ENCODE measurements at regions not wholly inside any gene's neighbourhood (a gene's known extent, or its start where the extent isn't known, plus 50 kb on each side); places are given as distances from the start of the nearest gene placed in this dataset.
"Not testable (repeated sequence)": the region's sequence is repeated elsewhere in the genome, so short reads cannot be mapped to it uniquely, and the experiment has no call there.

DNA sequence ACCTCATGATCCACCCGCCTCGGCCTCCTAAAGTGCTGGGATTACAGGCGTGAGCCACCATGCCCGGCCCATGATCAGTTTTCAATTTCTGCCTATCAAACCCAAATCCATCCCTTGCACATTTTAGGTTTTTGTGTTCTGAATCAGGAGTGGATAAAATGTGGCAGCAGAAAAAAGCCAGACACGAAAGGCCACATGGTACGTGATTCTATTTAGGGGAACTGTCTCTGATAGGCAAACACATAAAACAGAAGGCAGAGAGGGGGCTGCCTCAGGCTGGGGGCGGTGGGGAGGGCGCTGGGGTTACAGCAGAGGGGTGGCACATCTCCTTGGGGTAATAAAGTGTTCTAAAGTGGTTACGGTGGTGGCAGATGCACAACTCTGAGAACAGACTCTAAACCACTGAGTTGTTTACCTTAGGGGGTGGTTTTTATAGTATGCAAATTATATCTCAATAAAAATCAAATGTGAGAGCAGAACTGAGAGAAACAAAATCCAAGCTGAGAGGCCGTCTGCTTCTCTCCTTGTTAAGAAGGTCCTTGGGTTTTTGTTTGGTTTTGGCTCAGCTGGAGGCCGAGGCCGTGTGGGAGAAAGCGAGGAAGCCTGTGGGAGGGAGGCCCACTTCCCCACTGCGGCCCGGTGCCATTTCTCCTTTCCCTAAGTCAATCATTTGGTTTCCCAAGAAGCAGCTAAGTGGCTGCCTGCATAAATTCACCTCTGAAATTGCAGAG lies 78.0 kb downstream of the SOWAHC start:
- DNase-seq: no peak

DNA sequence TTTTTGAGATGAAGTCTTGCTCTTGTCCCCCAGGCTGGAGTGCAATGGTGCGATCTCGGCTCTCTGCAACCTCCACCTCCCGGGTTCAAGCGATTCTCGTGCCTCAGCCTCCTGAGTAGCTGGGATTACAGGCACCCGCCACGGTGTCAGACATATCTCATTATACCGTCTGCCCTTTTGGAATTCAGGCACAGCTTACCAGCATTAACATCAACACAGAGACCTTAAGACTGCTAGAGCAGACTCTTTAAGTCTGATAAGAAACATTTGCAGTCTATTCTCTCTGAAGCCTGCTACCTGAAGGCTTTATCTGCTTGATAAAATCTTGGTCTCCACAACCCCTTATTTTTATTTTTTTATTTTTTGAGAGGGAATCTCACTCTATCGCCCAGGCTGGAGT lies 78.7 kb downstream of the SOWAHC start:
- not testable (repeated sequence) for DNase-seq

DNA sequence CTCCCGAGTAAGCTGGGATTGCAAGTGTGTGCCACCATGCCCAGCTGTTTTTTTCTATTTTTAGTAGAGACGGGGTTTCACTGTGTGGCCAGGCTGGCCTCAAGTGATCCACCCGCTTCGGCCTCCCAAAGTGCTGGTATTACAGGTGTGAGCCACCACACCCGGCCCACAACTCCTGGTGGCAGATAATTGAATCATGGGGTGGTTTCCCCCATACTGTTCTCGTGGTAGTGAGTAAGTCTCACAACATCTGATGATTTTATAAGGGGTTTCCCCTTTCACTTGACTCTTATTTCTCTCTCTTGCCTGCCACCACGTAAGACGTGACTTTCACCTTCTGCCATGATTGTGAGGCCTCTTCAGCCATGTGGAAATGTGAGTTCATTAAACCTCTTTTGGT lies 79.1 kb downstream of the SOWAHC start:
- DNase-seq: not testable (repeated sequence)

DNA sequence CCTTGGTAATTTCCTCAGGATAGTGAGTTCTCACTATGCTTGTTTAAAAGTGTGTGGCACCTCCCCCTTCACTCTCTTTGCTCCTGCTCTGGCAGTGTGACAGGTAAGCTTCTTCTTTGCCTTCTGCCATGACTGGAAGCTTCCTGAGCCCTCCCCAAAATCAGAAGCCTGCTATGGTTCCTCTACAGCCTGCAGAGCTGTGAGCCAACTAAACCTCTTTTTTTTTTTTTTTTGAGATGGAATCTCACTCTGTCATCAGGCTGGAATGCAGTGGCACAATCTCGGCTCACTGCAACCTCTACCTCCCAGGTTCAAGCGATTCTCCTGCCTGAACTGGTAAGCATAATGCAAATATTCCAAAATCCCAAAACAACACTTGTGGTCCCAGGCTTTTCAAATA lies 80.0 kb downstream of the SOWAHC start:
- DNase-seq: no peak

DNA sequence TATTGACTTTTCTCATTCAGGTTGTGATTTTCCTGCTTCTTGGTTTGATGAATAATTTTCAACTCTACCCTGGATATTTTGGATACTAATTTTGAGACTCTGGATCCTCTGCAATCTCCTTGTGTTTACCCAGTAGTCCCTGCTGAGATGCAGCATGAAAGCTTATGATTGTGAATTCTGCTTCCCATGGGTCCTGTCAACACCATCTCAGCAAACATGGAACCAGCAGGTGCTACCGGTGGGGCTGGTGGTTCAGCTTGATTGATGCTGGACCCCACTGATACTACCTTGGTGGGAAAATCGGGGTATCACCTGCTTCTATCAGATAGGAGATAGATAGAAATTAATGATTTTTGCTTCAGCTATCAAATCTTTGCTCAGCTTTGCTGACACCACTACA lies 81.1 kb downstream of the SOWAHC start:
- DNase-seq: no peak

DNA sequence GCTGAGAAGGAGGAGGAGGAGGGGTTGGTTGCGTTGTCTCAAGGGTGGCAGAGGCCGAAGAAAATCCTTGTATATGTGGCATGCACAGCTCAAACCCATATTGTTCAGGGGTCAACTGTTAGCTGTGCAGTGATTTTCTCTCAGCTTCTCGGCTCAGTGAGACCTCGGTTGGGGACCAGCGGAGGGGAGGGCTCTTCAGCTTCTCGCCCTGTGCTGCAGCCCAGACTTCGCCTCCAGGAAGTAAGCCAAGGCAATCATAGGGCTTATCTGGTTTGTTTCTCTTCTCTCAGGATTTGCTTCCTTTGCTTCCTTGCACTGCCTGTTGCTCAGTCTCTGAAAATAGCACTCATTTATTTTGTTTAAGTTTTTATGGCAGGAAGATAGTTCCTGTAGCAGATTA lies 85.5 kb downstream of the SOWAHC start:
- DNase-seq: no peak

DNA sequence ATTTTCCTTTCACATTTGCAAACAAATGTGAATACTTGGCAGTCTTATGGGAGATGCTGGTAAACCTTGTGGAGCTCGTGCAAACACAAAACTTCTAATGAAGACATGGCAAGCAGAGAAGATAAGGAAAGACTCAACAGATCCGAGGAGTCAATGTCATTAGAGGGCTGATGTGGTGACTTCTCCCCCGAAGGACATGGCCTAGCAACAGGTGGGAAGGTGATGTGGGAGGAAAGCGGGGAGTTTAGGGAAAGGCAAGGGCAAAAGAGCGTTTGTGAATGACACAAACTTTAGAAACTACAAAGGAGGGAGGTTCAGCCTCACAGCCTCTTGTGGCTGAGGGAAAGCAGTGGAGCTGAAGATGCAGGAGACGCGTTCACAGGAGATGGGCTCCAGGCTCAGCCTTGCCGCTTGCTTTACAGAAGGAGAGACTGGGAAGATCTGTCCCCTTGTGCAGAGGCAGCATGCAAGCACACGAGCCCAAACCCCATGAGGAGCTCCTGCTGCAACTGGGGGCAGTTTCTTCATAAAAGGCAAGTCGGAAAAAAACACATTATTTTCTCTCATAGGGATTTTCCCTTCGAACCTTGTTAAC lies 86.6 kb downstream of the SOWAHC start:
- no peak for DNase-seq

DNA sequence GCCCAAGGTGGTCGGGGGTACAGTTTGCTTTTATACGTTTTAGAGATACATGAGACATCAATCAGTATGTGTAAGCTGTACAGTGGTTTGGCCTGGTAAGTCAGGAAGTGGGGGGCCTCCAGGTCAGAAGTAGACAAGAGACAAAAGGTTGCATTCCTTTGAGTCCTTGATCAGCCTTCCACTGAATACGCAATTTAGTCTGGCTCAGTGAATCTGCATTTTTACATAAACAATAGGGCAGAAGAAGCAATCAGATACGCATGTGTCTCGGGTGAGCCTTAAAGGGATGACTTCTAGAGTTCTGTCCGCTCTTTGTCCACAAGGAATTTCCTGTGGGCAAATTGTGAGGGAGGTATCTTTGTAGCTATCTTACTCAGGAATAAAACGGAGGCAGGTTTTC lies 87.2 kb downstream of the SOWAHC start:
- no peak for DNase-seq

DNA sequence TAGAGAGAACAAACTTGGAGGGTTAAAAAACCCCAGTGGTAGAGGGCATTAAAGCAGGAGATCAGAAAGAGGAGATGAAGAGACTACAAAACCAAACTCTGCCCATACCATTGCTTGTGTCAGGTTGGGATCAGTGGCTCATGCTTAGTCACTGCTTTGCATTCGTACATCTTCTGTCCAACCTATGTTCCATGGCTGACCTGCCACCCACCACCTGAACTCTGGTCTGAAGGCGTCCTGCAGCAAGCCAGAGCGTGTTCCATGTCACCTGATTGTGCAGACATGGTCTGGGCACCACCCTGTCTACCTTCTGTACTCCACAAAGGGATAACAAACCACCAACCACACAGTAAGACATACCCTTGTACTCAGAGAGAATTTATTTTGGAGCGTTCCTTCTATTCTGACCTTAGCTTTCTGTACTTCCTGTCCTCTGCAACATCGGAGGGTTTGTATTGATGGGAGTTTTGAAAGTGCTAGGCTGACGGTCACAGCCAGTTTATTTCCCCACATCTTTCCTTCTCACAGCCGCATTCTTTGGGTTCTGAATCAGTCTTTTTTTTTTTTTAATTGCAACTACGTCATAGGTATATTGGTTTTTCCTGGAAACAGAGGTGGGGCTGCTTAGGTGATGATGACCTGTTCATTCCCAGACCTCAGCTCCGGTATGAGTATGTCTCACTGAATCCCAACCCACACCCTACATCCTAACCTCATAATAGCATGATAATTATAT lies 88.3 kb downstream of the SOWAHC start:
- DNase-seq: no peak

DNA sequence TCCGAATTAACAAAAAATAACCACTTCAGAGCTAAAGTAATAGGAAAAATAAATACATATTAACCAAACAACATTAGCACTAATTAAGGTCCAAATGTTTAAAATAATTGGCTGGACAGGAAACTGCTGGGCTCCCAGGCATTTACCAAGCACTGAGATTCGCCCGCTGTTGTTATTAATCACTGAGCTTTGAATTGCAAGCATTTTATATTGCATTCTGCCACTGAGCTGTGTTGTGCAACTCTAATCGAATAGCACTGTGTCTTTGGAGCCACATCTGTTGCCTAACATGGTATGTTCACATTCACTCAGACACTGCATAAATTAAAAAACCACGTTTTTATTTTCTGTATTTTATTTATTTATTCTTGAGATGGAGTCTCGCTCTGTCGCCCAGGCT lies 88.9 kb downstream of the SOWAHC start:
- no peak for DNase-seq

DNA sequence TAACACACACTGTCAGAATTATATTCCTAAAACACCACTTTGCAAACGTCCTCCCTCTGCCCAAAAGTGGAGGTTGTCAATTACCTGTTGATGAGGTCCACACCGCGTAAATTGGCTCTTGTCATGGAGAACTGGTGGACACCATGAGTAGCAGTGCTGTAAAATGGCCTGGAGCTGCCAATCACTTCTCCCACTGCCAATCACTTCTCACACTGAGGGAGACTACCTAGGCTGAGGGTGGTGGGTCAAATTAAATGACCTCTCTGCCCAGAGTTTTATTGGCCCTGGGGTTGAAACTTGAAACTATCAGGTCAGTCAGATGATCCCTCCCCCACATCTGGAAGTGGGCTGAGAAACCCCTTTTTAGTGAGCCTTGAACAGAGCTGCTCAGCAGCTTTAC lies 89.6 kb downstream of the SOWAHC start:
- DNase-seq: no peak

DNA sequence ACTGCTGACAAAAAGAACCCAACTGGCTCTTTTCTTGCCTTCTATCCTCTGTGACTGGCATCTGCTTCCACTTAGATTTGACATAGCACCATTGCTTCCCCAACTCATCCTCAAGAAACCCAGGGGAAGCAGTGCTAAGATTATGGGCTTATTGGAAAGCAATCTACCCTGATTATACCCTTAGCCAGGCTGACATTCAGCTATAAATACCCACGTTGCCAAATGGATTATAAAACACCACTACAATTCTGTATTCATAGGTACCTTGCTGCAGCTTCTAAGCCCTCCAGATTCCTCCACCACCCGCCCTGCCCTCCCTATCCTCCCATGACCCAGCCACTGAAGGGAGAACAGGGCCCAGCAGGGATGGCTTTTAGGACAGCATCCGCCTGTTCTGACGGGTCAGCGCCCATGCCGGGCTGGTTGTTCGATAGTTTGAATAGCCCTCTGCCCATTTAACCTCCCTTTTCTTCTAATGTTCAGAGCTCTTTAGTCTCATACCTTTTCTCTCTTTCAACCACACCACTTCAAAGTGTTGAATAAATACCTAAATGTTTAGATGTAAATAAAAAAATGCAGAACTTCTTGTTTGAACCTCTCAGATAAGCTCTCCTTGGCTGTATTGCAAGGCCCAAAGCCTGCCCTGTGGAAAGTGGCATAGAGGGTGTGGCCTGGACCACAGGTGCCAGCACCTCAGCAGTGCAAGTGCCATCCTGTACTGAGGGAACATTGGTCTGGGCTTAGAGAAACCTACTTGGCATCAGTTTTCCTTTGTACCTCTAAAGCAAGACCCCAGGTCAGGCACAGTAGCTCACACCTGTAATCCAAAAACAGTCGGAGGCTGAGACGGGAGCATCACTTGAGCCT lies 86.6 kb upstream of the RGPD5 start:
- DNase-seq: no peak

DNA sequence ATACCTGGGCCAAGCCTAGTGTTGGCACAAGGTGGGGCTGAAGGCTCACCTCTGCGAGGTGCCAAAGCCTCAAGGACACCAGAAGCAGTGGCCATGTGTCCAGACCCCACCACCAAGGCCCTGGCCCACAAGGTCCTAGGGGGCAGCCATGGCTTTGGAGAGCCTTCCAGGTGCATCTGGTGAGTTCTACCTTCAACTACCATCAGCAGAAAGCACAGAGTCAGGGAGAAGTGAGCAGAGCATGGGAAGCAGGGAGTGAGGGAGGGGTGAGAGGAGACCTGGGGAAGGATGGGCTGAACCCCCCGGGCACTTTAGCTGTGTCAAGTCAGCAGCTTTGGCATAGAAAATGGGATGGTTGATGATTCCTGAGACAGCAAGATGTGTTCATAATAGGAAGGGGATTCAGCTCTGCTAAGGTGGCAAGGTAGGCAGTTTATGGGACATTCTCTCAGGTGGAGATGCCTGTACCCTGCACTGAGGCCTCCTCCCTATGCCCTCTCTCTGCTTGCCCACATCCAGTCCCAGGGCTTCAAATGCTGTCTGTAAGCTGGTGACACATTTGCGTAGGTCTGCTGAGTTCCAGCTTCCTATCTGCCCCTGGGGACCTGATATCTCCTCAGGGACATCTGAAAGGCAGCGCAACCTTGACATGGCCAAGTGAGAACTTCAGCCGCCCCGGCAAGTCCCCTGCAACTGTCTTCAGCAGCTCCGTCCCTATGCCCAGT lies 83.4 kb upstream of the RGPD5 start:
- no peak for DNase-seq

DNA sequence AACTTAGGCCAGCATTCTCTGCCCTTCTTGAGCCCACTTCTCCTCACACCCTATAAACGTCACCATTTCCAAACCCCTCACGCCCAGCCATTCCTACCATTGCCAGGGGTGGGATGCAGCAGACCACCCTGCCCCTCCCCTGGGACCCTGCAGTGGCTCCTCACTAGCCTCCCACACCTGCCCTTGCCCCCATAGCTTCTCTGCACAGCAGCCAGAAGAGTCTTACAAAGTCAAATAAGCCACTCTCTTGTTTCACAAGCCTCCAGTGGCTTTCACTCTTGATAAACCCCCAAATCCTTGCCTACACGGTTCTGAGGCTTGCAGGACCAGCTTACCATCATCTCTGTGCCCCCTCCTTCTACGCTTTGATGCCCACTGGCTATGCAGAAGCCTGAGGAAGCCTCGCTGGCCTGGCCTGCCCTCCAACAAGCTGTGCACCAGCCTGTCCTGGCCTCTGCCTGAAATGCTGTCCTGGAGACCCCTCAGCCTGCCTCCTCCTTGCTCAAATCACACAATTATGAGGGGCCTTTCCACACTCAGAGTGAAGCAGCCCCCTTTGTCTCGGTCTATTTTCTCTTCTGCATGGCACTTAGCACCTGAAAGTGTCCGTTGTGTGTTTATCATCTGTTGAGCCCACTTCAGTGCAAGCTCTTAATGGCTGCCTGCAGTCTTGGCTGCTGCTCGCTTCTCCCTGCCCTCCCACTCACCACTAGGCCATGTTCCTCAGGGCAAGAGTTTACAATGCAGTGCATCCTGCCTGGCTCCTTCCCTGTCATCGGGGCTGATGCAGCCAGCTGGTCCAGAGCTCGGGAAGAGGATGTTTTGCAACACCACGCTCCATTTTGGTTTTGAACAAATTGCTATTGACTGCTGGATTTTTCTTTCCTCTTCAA lies 82.6 kb upstream of the RGPD5 start:
- no peak for DNase-seq

DNA sequence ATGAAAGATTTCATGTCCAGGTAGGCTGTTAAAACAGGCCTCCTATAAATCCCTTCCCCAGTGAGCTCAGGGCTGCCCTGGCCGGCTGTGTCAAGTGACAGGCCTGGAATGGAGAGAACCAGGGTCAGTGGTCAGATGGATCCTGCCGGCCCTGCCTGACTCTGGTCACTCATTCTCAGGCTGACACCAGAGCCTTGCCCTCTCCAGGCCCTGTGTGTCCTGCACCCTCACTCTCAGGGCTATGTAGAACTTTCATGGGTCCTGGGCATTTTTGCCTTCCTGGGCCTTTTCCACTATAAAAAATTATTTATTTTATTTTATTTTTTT lies 82.0 kb upstream of the RGPD5 start:
- no peak for DNase-seq

DNA sequence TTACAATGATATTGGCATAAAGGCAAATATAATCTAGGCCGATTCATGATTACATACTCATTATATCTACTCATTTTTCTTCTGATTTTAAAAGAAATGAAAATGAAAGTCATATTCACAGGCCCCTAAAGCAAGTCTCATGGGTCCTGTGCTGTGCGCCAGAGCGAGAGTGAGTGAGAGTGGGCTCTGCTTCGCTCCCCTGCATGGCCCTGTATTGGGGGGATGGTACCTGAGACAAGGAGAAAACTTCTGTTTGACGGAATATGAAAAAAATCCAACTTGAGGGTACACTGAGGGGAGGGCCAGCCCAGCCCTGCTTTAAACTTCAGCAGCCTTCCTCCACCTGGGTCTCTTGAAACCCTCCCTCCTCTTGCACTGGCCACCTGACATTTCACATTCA lies 81.4 kb upstream of the RGPD5 start:
- DNase-seq: no peak

DNA sequence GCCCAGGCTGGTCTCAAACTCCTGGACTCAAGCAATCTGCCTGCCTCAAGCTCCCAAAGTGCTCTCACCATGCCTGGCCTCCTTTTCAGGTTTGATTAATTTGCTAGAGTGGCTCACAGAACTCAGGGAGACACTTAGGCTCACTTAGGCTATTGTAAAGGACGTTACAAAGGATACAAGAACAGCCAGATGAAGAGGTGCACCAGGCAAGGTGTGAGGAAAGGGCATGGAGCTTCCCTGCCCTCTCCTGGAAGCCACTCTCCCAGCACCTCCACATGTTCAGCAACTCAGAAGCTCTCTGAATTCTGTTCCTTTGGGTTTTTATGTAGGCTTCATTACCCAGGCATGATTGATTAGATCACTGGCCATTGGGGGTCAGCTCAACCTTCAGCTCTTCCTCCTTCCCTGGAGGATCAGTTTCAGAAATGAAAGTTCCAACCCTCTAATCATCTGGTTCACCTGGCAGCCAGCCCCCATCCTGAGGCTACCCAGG lies 78.7 kb upstream of the RGPD5 start:
- DNase-seq: no peak

DNA sequence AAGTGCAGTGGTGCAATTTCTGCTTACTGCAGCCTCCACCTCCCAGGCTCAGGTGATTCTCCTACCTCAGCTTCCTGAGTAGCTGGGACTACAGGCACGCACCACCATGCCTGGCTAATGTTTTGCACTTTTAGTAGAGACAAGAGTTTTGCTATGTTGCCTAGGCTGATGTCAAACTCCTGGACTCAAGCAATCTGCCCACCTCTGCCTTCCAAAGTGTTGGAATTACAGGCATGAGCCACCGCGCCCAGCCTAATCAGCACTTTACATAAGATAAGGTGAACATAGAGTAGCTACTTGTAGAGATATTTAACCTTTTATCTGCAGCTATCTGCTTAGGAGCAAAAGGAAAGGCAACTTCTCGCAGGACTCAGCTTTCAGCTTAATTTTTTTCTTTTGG lies 77.5 kb upstream of the RGPD5 start:
- not testable (repeated sequence) for DNase-seq

DNA sequence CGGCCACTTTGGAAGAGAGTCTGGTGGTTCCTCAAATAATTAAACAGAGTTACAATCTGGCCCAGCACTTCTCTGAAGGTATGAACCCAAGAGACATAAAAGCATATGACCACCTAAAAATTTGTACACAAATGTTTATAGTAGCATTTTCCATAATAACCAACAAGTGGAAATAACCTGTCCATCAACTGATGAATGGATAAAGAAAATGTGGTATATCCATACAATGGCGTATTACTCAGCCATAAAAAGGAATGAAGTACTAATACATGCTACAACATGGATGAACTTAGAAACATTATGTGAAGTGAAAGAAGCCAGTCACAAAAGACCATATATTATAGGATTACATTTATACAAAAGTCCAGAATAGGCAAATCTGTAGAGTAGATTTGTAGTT lies 76.0 kb upstream of the RGPD5 start:
- DNase-seq: no peak

DNA sequence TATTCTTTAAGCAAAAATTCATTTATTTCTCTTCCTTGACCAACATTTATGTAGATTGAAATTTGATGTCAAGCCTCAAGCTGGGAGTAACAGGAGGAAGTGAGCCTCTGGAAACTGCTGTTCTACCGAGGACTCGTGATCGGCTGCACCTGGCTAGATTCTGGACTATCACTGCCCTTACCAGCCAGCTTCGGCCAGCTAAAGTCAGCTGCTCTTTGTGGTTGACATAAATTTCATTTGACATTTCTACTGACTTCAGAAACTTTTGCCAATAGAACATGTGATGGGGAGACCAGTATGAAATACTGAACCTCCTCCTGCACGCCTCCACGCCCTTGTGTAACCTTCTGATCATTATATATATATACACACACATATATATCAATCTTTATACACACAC lies 74.2 kb upstream of the RGPD5 start:
- DNase-seq: no peak

DNA sequence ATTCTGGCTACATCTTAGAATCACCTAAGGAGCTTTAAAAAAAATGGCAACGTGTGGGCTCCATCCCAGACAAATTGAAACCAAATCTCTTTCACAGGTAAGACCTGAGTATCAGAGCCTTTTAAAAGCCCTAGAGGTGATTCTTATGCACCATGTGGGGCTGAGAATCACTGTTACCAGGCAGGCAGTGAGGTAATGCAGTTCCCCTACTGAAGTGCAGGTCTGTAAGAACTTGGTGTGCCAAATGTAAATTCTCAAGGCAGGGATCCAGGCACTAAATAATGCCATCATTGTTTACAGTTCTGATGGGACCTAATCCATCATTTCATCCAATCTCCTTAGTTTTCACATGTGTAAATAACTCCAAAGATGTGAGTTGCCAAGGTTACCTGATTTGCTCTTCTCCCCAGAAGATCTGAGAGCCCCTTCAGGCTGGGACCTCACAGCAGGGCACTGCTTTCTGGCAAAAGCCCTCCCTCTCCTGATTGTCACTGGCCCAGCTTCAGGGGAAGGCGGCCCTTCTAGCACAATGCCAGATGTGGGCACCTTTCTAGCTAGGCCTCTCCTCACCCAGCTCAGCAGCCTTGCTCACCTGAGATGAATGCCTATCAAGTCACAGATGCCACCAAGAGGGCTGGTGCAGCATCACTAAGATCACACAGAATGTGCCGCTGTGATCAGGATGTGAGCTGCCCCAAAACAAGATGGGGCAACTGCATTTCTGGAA lies 73.6 kb upstream of the RGPD5 start:
- no peak for DNase-seq
